Uterus (tissue), 2 donors: ENCODE measurements at regions not wholly inside any gene's neighbourhood (a gene's known extent, or its start where the extent isn't known, plus 50 kb on each side); places are given as distances from the start of the nearest gene placed in this dataset.

Experiments
- CTCF ChIP-seq, 4 experiments: fragments of 200-600 bp in 2 of 4; fragments of 450-650 bp in 2 of 4; sonication (generic) in 2 of 4; IDR thresholded peaks; one replicate each; pipeline ENCODE4 v1.5.1; 2016 to 2019; ENCODE audit warnings: antibody characterized with exemption in 4 of 4, mild to moderate bottlenecking in 2 of 4, moderate library complexity in 1 of 4
- POLR2A ChIP-seq, 2 donors: fragments of 450-650 bp; IDR thresholded peaks; one replicate each; pipeline ENCODE4 v1.6.1; 2016; ENCODE audit warnings: antibody characterized with exemption in 2 of 2, mild to moderate bottlenecking in 1 of 2, moderate library complexity in 1 of 2

- TF ChIP-seq CTCF (IDR thresholded peaks at IDR 0.05) (no peak), POLR2A (IDR thresholded peaks at IDR 0.05) (no peak)
Observed at GRCh38 chr1:79239840-79240239, 233.3 kb upstream of the ADGRL4 start.
